H1 (cell line): ENCODE measurements at regions not wholly inside any gene's neighbourhood (a gene's known extent, or its start where the extent isn't known, plus 50 kb on each side); places are given as distances from the start of the nearest gene placed in this dataset.

Experiments
- CTCF ChIA-PET: fragments of 300-600 bp; sonication (Branson Sonifier 250); formaldehyde crosslinking; loops from one replicate; lab custom pipeline; 2021; ENCODE audit not compliant: partially characterized antibody; lab: Charles Lee
- POLR2A ChIA-PET: fragments of 300-600 bp; sonication (Branson Sonifier 250); formaldehyde crosslinking; loops from one replicate; lab custom pipeline; 2021; ENCODE audit warnings: inconsistent platforms; ENCODE audit not compliant: partially characterized antibody; lab: Charles Lee
- DNase-seq, 2 experiments: peaks; one replicate each; pipeline versions ENCODE4 v3.0.0 to v3.0.0-alpha.2; 2010 to 2022; ENCODE audit warnings: low spot score in 2 of 2, low read depth in 1 of 2, mixed read lengths in 1 of 2
- FAIRE-seq: peaks from 2 replicates; lab custom pipeline; 2011; peaks lifted over from hg19 to GRCh38; lab: Jason Lieb, UNC
- H2AFZ ChIP-seq: 2 replicates; pipeline ENCODE4 v1.8.1; 2012; ENCODE audit warnings: low read length, inconsistent platforms
- H2AK5ac ChIP-seq: 2 replicates; pipeline ENCODE4 v1.6.1; 2013; ENCODE audit warnings: low read depth, low read length
- H2BK120ac ChIP-seq: replicated peaks from 2 replicates; pipeline ENCODE3; 2013; ENCODE audit warnings: low read depth, low read length, inconsistent platforms
- H2BK12ac ChIP-seq: 2 replicates; pipeline ENCODE4 v1.6.1; 2013; ENCODE audit warnings: low read depth, low read length
- H2BK15ac ChIP-seq: 2 replicates; pipeline ENCODE4 v1.6.1; 2013; ENCODE audit warnings: low read length
- H2BK20ac ChIP-seq: 2 replicates; pipeline ENCODE4 v1.6.1; 2013; ENCODE audit warnings: low read length
- H2BK5ac ChIP-seq: 2 replicates; pipeline ENCODE4 v1.6.1; 2013; ENCODE audit warnings: low read depth, low read length
- H3K14ac ChIP-seq: 2 replicates; pipeline ENCODE4 v1.6.1; 2013; ENCODE audit warnings: inconsistent platforms; ENCODE audit not compliant: insufficient read length
- H3K18ac ChIP-seq: 2 replicates; pipeline ENCODE4 v1.6.1; 2013; ENCODE audit warnings: low read length; ENCODE audit errors: extremely low read depth
- H3K23ac ChIP-seq: 2 replicates; pipeline ENCODE4 v1.6.1; 2013; ENCODE audit warnings: inconsistent platforms; ENCODE audit not compliant: insufficient read length
- H3K23me2 ChIP-seq: 2 replicates; pipeline ENCODE4 v1.6.1; 2013; ENCODE audit warnings: low read depth, low read length
- H3K27ac ChIP-seq: 2 replicates; pipeline ENCODE4 v1.6.1; 2011; ENCODE audit warnings: low read depth, low read length, inconsistent platforms
- H3K27me3 ChIP-seq, 4 experiments: replicated peaks in 1 of 4; 1 replicate in 1 of 4; 2 replicates in 3 of 4; pipeline versions ENCODE4 v1.6.1 to v1.8.1; 2011 to 2013; ENCODE audit warnings: low read length in 3 of 4, mild to moderate bottlenecking in 3 of 4, inconsistent platforms in 2 of 4, mixed read lengths in 2 of 4, moderate library complexity in 1 of 4; ENCODE audit not compliant: control insufficient read depth in 3 of 4, insufficient read depth in 3 of 4; ENCODE audit errors: extremely low read depth in 1 of 4
- H3K36me3 ChIP-seq, 4 experiments: 2 replicates each; pipeline versions ENCODE4 v1.6.1 to v1.8.1; 2011 to 2013; ENCODE audit warnings: mild to moderate bottlenecking in 4 of 4, low read length in 3 of 4, moderate library complexity in 2 of 4, control low read depth in 1 of 4, inconsistent platforms in 1 of 4; ENCODE audit not compliant: insufficient read depth in 4 of 4, control insufficient read depth in 2 of 4
- H3K4ac ChIP-seq: replicated peaks from 2 replicates; pipeline ENCODE3; 2013; ENCODE audit warnings: low read length, low read depth, mixed read lengths, inconsistent platforms; ENCODE audit not compliant: insufficient read length
- H3K4me1 ChIP-seq, 4 experiments: replicated peaks in 1 of 4; 1 replicate in 1 of 4; 2 replicates in 3 of 4; pipeline versions ENCODE4 v1.6.1 to v1.8.1; 2011 to 2013; ENCODE audit warnings: low read length in 3 of 4, inconsistent platforms in 2 of 4, mixed read lengths in 1 of 4; ENCODE audit not compliant: insufficient read depth in 4 of 4, control insufficient read depth in 3 of 4
- H3K4me2 ChIP-seq, 2 experiments: 2 replicates each; pipeline versions ENCODE4 v1.6.1 to v1.8.1; 2011 to 2013; ENCODE audit warnings: low read depth in 2 of 2, low read length in 2 of 2, control low read depth in 1 of 2, inconsistent platforms in 1 of 2, mild to moderate bottlenecking in 1 of 2; ENCODE audit not compliant: insufficient read depth in 1 of 2
- H3K4me3 ChIP-seq, 4 experiments: fragments of 200-600, 300-600 bp in 1 of 4; sonication (generic), shearing (Covaris generic), sonication (Bioruptor Twin) in 1 of 4; 2 replicates each; pipeline versions ENCODE4 v1.5.1 to v1.8.1; 2011 to 2016; ENCODE audit warnings: low read length in 4 of 4, low read depth in 3 of 4, control low read depth in 2 of 4, inconsistent platforms in 2 of 4, mild to moderate bottlenecking in 2 of 4, mixed read lengths in 1 of 4, moderate library complexity in 1 of 4; ENCODE audit not compliant: insufficient read depth in 2 of 4; ENCODE audit errors: extremely low read depth in 1 of 4
- H3K56ac ChIP-seq: replicated peaks from 2 replicates; pipeline ENCODE3; 2013; ENCODE audit warnings: low read depth, mild to moderate bottlenecking, mixed read lengths, low read length, inconsistent platforms; ENCODE audit not compliant: insufficient read length
- H3K79me1 ChIP-seq: 2 replicates; pipeline ENCODE4 v1.6.1; 2013; ENCODE audit warnings: low read depth, low read length, control low read depth
- H3K79me2 ChIP-seq, 2 experiments: 2 replicates each; pipeline versions ENCODE4 v1.6.1 to v1.8.1; 2012 to 2013; ENCODE audit warnings: low read length in 2 of 2, mild to moderate bottlenecking in 2 of 2, inconsistent platforms in 1 of 2; ENCODE audit not compliant: insufficient read depth in 2 of 2, control insufficient read depth in 1 of 2
- H3K9ac ChIP-seq, 4 experiments: replicated peaks in 1 of 4; 1 replicate in 1 of 4; 2 replicates in 3 of 4; pipeline versions ENCODE4 v1.6.1 to v1.8.1; 2011 to 2013; ENCODE audit warnings: low read depth in 3 of 4, low read length in 3 of 4, control low read depth in 2 of 4, mild to moderate bottlenecking in 2 of 4, moderate library complexity in 2 of 4, inconsistent platforms in 1 of 4; ENCODE audit errors: extremely low read depth in 1 of 4
- H3K9me3 ChIP-seq, 2 experiments: 2 replicates each; pipeline versions ENCODE4 v1.6.1 to v1.8.1; 2012 to 2013; ENCODE audit warnings: mild to moderate bottlenecking in 2 of 2, moderate library complexity in 2 of 2, control low read depth in 1 of 2, inconsistent platforms in 1 of 2, low read depth in 1 of 2, low read length in 1 of 2, mixed read lengths in 1 of 2; ENCODE audit not compliant: insufficient read depth in 2 of 2
- H4K20me1 ChIP-seq, 2 experiments: replicated peaks in 1 of 2; 2 replicates each; pipeline versions ENCODE3 to v1.8.1; 2011 to 2013; ENCODE audit warnings: inconsistent platforms in 2 of 2, low read length in 2 of 2, mild to moderate bottlenecking in 1 of 2; ENCODE audit not compliant: insufficient read depth in 2 of 2, control insufficient read depth in 1 of 2
- H4K5ac ChIP-seq: 2 replicates; pipeline ENCODE4 v1.6.1; 2013; ENCODE audit warnings: low read length, low read depth, mixed read lengths, inconsistent platforms; ENCODE audit not compliant: insufficient read length
- H4K8ac ChIP-seq: 2 replicates; pipeline ENCODE4 v1.8.0; 2013; ENCODE audit warnings: mild to moderate bottlenecking, moderate library complexity, low read length, inconsistent platforms; ENCODE audit not compliant: insufficient read depth; ENCODE audit errors: extremely low read depth
- H4K91ac ChIP-seq: replicated peaks from 2 replicates; pipeline ENCODE3; 2013; ENCODE audit warnings: low read length, mixed read lengths, inconsistent platforms; ENCODE audit not compliant: insufficient read length
- CTCF ChIP-seq, 3 experiments: IDR thresholded peaks; 1 replicate in 2 of 3; 2 replicates in 1 of 3; pipeline versions ENCODE4 v1.5.1 to v1.6.1; 2011; ENCODE audit warnings: low read length in 3 of 3, mild to moderate bottlenecking in 3 of 3, inconsistent platforms in 2 of 3, low read depth in 1 of 3, moderate library complexity in 1 of 3; ENCODE audit not compliant: insufficient read depth in 1 of 3; ENCODE audit errors: control extremely low read depth in 1 of 3
- KDM5A ChIP-seq: fragments of 200-600 bp; IDR thresholded peaks from 2 replicates; pipeline ENCODE4 v1.7.1; 2012; ENCODE audit warnings: mild to moderate bottlenecking, low read length, inconsistent platforms, mixed read lengths
- MAX ChIP-seq: IDR thresholded peaks from 2 replicates; pipeline ENCODE4 v1.6.1; 2012; ENCODE audit warnings: inconsistent platforms
- WGBS, 2 experiments: shearing (Covaris generic) in 1 of 2; methylation state at CpG; one replicate each; pipeline versions ENCODE4 v1.1.6 to v1.1.7; 2013 to 2015; ENCODE audit warnings: low lambda C conversion rate in 2 of 2, mixed read lengths in 2 of 2, inconsistent platforms in 1 of 2, low coverage in 1 of 2, missing lambda C conversion rate in 1 of 2; ENCODE audit not compliant: insufficient replicate concordance in 2 of 2, insufficient coverage in 1 of 2, insufficient read length in 1 of 2; ENCODE audit errors: extremely low coverage in 1 of 2, missing lambda C conversion rate in 1 of 2; 5-methylcytosine and 5-hydroxymethylcytosine counted together

GRCh38 chr13:70874636-70875035, 766.4 kb upstream of the KLHL1 start:
- no peak overlapping the region for H3K27ac ChIP-seq
- H3K56ac ChIP-seq: no peak overlapping the region
- no peaks in the 10 kb centered on the region for H3K4me1 ChIP-seq
- H4K91ac ChIP-seq: no peak overlapping the region
- H4K5ac ChIP-seq: no peak overlapping the region
- no peak overlapping the region for H2BK120ac ChIP-seq
- H3K79me1 ChIP-seq: no peaks in the 10 kb centered on the region
- no peak overlapping the region for H2BK12ac ChIP-seq
- WGBS, 2 experiments: 93% methylated on average over 3 of the region's 3 CpGs; no CpG with 5 or more reads in 1 of the 2 experiments
- no peaks in the 10 kb centered on the region for H3K23me2 ChIP-seq
- no peak overlapping the region for H2BK5ac ChIP-seq
- FAIRE-seq (no peak), DNase-seq (no peak)
- H3K36me3 ChIP-seq: no peaks in the 10 kb centered on the region
- H2BK15ac ChIP-seq: no peak overlapping the region
- ChIA-PET POLR2A (no interaction called here), CTCF (interaction anchor here (1.0 to 1.2 kb wide), 3 partner anchors 11 to 30 kb away, joined by 3 read pairs; no protein-coding TSS in a partner anchor)
- H3K27me3 ChIP-seq: no peaks in the 10 kb centered on the region
- H2AFZ ChIP-seq: no peak overlapping the region
- H3K4me2 ChIP-seq: no peak overlapping the region
- H3K23ac ChIP-seq: no peak overlapping the region
- H3K4me3 ChIP-seq: no peak overlapping the region
- H3K9ac ChIP-seq: no peak overlapping the region
- no peaks in the 10 kb centered on the region for H4K20me1 ChIP-seq
- no peak overlapping the region for H3K4ac ChIP-seq
- no peak overlapping the region for H3K18ac ChIP-seq
- no peak overlapping the region for H3K14ac ChIP-seq
- peaks cover 0 to 2% of the 10 kb centered on the region in 2 experiments; a peak in 1 of 4 replicates for H3K9me3 ChIP-seq
- no peak for TF ChIP-seq MAX
- TF ChIP-seq CTCF (IDR thresholded peaks at IDR 0.05; ENCODE audit: control extremely low read depth in 1 of 3, insufficient read depth in 1 of 3, low read depth in 1 of 3, low read length in 3 of 3): no peak
- TF ChIP-seq KDM5A: no peak
- H2BK20ac ChIP-seq: no peak overlapping the region
- H4K8ac ChIP-seq: no peak overlapping the region
- no peak overlapping the region for H2AK5ac ChIP-seq
- no peaks in the 10 kb centered on the region for H3K79me2 ChIP-seq
